HCT116 (cell line): ENCODE measurements at regions not wholly inside any gene's neighbourhood (a gene's known extent, or its start where the extent isn't known, plus 50 kb on each side); places are given as distances from the start of the nearest gene placed in this dataset.

Source experiments
- ATAC-seq: fragments of 200-7000 bp; cut with Tn5 transposase; 2 replicates; pipeline ENCODE4 v1.9.1; 2020; ENCODE audit warnings: mild to moderate bottlenecking, moderate library complexity
- BruUV-seq: library from RNA; stranded (reverse); fragments of 400-500 nt; replicated peaks from 2 replicates; lab custom pipeline; 2021; lab: Mats Ljungman, UMichigan
- CTCF ChIA-PET: fragments of 300-600 bp; sonication (Branson Sonifier 250); formaldehyde crosslinking; loops from one replicate; lab custom pipeline; 2021; ENCODE audit warnings: antibody characterized with exemption; lab: Charles Lee
- POLR2A ChIA-PET: fragments of 300-600, 350-600 bp; sonication (Branson Sonifier 250); formaldehyde crosslinking; loops from one replicate; lab custom pipeline; 2021; ENCODE audit warnings: antibody characterized with exemption; lab: Charles Lee
- RAD21 ChIA-PET, 2 experiments: fragments of 300-600 bp; sonication (Branson Sonifier 250); formaldehyde crosslinking; loops; one replicate each; lab custom pipeline; 2023; ENCODE audit warnings: low total read pairs in 2 of 2; ENCODE audit not compliant: uncharacterized antibody in 2 of 2, unreplicated experiment in 2 of 2, low non-redundant PET in 1 of 2; lab: Charles Lee
- DNase-seq: peaks from one replicate; pipeline ENCODE4 v3.0.0-alpha.2; 2010; ENCODE audit warnings: low read depth, low spot score
- H2AFZ ChIP-seq: fragments of 200-600 bp; shearing (Covaris generic), sonication (generic); 2 replicates; pipeline ENCODE4 v1.6.1; 2017; ENCODE audit warnings: low read depth, mixed run types, mixed read lengths, antibody characterized with exemption, low read length; ENCODE audit not compliant: poor library complexity, severe bottlenecking
- H3K27ac ChIP-seq: 2 replicates; pipeline ENCODE4 v1.5.1; 2012; ENCODE audit warnings: low read depth, low read length
- H3K27me3 ChIP-seq: fragments of 200-600 bp; sonication (generic); 2 replicates; pipeline ENCODE4 v1.6.1; 2016; ENCODE audit warnings: mixed run types, low read length, mixed read lengths; ENCODE audit not compliant: insufficient read depth
- H3K36me3 ChIP-seq, 2 experiments: fragments of 200-500 bp in 1 of 2; fragments of 200-600 bp in 1 of 2; sonication (Bioruptor generic) in 1 of 2; sonication (generic) in 1 of 2; 2 replicates each; pipeline versions ENCODE4 v1.5.1 to v1.6.1; 2014 to 2016; ENCODE audit warnings: low read length in 2 of 2, inconsistent platforms in 1 of 2, mixed read lengths in 1 of 2, mixed run types in 1 of 2; ENCODE audit not compliant: insufficient read depth in 2 of 2, control insufficient read depth in 1 of 2
- H3K4me1 ChIP-seq, 2 experiments: fragments of 200-600 bp in 1 of 2; sonication (generic) in 1 of 2; 2 replicates each; pipeline versions ENCODE4 v1.5.1 to v1.6.1; 2012 to 2017; ENCODE audit warnings: low read length in 2 of 2, inconsistent platforms in 1 of 2, mild to moderate bottlenecking in 1 of 2, mixed read lengths in 1 of 2, mixed run types in 1 of 2, moderate library complexity in 1 of 2; ENCODE audit not compliant: insufficient read depth in 2 of 2, control insufficient read depth in 1 of 2
- H3K4me2 ChIP-seq: fragments of 200-600 bp; sonication (generic); 2 replicates; pipeline ENCODE4 v1.6.1; 2017; ENCODE audit warnings: mixed run types, low read length, mixed read lengths
- H3K4me3 ChIP-seq, 2 experiments: fragments of 200-600 bp in 1 of 2; sonication (generic) in 1 of 2; replicated peaks in 1 of 2; 2 replicates each; pipeline ENCODE4 v1.5.1; 2011 to 2016; ENCODE audit warnings: low read length in 2 of 2, control low read depth in 1 of 2, low read depth in 1 of 2, mild to moderate bottlenecking in 1 of 2, mixed read lengths in 1 of 2, mixed run types in 1 of 2
- H3K79me2 ChIP-seq: fragments of 200-600 bp; sonication (generic); 2 replicates; pipeline ENCODE4 v1.6.1; 2017; ENCODE audit warnings: mild to moderate bottlenecking, mixed run types, low read length, moderate library complexity, mixed read lengths; ENCODE audit not compliant: insufficient read depth
- H3K9ac ChIP-seq: fragments of 200-600 bp; sonication (generic); 2 replicates; pipeline ENCODE4 v1.6.1; 2016; ENCODE audit warnings: low read length, mixed read lengths
- H3K9me2 ChIP-seq: fragments of 200-600 bp; sonication (generic), shearing (Covaris generic); 2 replicates; pipeline ENCODE4 v1.6.1; 2017; ENCODE audit warnings: mixed run types, mild to moderate bottlenecking, moderate library complexity; ENCODE audit not compliant: insufficient read depth
- H3K9me3 ChIP-seq, 2 experiments: fragments of 200-500 bp in 1 of 2; fragments of 200-600 bp in 1 of 2; sonication (Bioruptor generic) in 1 of 2; sonication (generic) in 1 of 2; 2 replicates each; pipeline ENCODE4 v1.6.1; 2014 to 2017; ENCODE audit warnings: low read length in 2 of 2, mixed read lengths in 2 of 2, inconsistent platforms in 1 of 2, low read depth in 1 of 2, mild to moderate bottlenecking in 1 of 2, mixed run types in 1 of 2, moderate library complexity in 1 of 2; ENCODE audit not compliant: control insufficient read depth in 1 of 2, insufficient read depth in 1 of 2
- H4K20me1 ChIP-seq: fragments of 200-600 bp; sonication (generic), shearing (Covaris generic); 2 replicates; pipeline ENCODE4 v1.6.1; 2017; ENCODE audit warnings: mixed run types, mild to moderate bottlenecking, moderate library complexity; ENCODE audit not compliant: insufficient read depth
- ATF3 ChIP-seq: IDR thresholded peaks from 2 replicates; pipeline ENCODE4 v1.6.1; 2012
- CBX3 ChIP-seq: IDR thresholded peaks from 2 replicates; pipeline ENCODE4 v1.6.1; 2012; ENCODE audit warnings: low read depth
- CEBPB ChIP-seq: IDR thresholded peaks from 2 replicates; pipeline ENCODE4 v1.6.1; 2012; ENCODE audit warnings: low read depth
- EGR1 ChIP-seq: IDR thresholded peaks from 2 replicates; pipeline ENCODE4 v1.6.1; 2012; ENCODE audit warnings: low read depth
- ELF1 ChIP-seq: IDR thresholded peaks from 2 replicates; pipeline ENCODE4 v1.6.1; 2012; ENCODE audit warnings: low read depth, borderline replicate concordance
- EZH2 ChIP-seq: fragments of 200-600 bp; sonication (generic); IDR thresholded peaks from 2 replicates; pipeline ENCODE4 v1.6.1; 2017; ENCODE audit warnings: antibody characterized with exemption, mixed run types
- EZH2phosphoT487 ChIP-seq: fragments of 200-600 bp; IDR thresholded peaks from 2 replicates; pipeline ENCODE4 v1.6.1; 2018; ENCODE audit warnings: antibody characterized with exemption, borderline replicate concordance
- POLR2A ChIP-seq: IDR thresholded peaks from 2 replicates; pipeline ENCODE4 v1.7.0; 2011; ENCODE audit warnings: borderline replicate concordance; ENCODE audit not compliant: insufficient read depth, insufficient read length; ENCODE audit errors: extremely low read depth
- POLR2AphosphoS5 ChIP-seq: IDR thresholded peaks from 2 replicates; pipeline ENCODE4 v1.6.1; 2011; ENCODE audit warnings: mild to moderate bottlenecking, low read depth, low read length, moderate library complexity
- RAD21 ChIP-seq: IDR thresholded peaks from 2 replicates; pipeline ENCODE4 v1.6.1; 2012; ENCODE audit warnings: low read depth, mild to moderate bottlenecking
- SIN3A ChIP-seq: IDR thresholded peaks from 2 replicates; pipeline ENCODE4 v1.6.1; 2012; ENCODE audit warnings: low read depth
- SP1 ChIP-seq: IDR thresholded peaks from 2 replicates; pipeline ENCODE4 v1.6.1; 2012; ENCODE audit warnings: low read depth
- TCF7L2 ChIP-seq: IDR thresholded peaks from 2 replicates; pipeline ENCODE4 v1.7.0; 2011; ENCODE audit warnings: borderline replicate concordance, inconsistent platforms; ENCODE audit not compliant: insufficient read depth, insufficient read length; ENCODE audit errors: extremely low read depth
- YY1 ChIP-seq: IDR thresholded peaks from 2 replicates; pipeline ENCODE4 v1.6.1; 2011; ENCODE audit warnings: low read length, low read depth, moderate library complexity, mild to moderate bottlenecking; ENCODE audit not compliant: insufficient replicate concordance; ENCODE audit errors: extremely low read depth
- ZBTB33 ChIP-seq: IDR thresholded peaks from 2 replicates; pipeline ENCODE4 v1.6.1; 2011; ENCODE audit warnings: mild to moderate bottlenecking, low read length, moderate library complexity; ENCODE audit not compliant: insufficient replicate concordance; ENCODE audit errors: extremely low read depth
- ZFX ChIP-seq: fragments of 450-650 bp; IDR thresholded peaks from 2 replicates; pipeline ENCODE4 v1.6.1; 2017
- ZNF274 ChIP-seq: fragments of 200-500 bp; sonication (Bioruptor generic); IDR thresholded peaks from 2 replicates; pipeline ENCODE4 v1.6.1; 2014; ENCODE audit warnings: mild to moderate bottlenecking, low read depth, low read length, inconsistent platforms
- intact Hi-C: fragments of 100-400 bp; cut with micrococcal nuclease; formaldehyde crosslinking; loops from 2 replicates; pipeline ENCODE4 v1.10.0; 2022
- TF ChIP-seq, protein P1 (sequence below): IDR thresholded peaks from 2 replicates; pipeline ENCODE4 v1.6.1; 2012; ENCODE audit warnings: low read depth

- TF ChIP-seq ZBTB33 (no peak), EGR1 (no peak), TCF7L2 (no peak), YY1 (no peak), ZFX (no peak), CEBPB (no peak), POLR2A (no peak)
- TF ChIP-seq, all 23 proteins: peak for 0
These were observed 280.5 kb downstream of the PLPP3 start (continued) for GRCh38 chr1:56298866-56299265.

DNA sequence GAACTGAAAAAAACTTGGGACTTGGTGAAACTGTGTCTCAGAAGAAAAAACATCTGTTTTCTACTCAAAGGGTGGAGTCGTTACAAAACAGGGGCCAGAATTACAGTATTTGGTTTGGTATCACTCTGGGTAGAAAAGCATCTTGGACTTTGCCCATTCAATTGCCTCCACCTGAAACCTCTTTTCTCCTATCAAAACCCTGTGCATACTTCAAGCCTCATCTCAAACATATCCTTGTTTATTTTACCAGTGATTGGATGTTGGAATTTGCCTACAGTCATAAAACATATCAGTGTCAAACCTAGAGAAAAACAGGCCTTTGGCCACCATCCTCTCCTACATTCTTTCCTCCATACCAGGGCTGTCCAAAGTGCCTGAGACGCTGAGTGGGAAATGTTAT, 281.5 kb downstream of the PLPP3 start:
- H3K4me3 ChIP-seq: no peak overlapping the region
- no peaks in the 10 kb centered on the region for H4K20me1 ChIP-seq
- CTCF ChIA-PET: no interaction called here
- H2AFZ ChIP-seq: no peak overlapping the region
- intact Hi-C loops: no loop called here
- no peak for TF ChIP-seq EZH2phosphoT487
- TF ChIP-seq ZNF274: no peak
- no peak for TF ChIP-seq CEBPB
- TF ChIP-seq RAD21: no peak
- no peak for TF ChIP-seq ATF3
- no peak for TF ChIP-seq POLR2A
- no peak for TF ChIP-seq SIN3A
- no peak for TF ChIP-seq ZFX
- TF ChIP-seq CBX3: no peak
- TF ChIP-seq SP1: no peak
- no peak for TF ChIP-seq POLR2AphosphoS5
- no peak for TF ChIP-seq YY1
- TF ChIP-seq, protein P1, sequence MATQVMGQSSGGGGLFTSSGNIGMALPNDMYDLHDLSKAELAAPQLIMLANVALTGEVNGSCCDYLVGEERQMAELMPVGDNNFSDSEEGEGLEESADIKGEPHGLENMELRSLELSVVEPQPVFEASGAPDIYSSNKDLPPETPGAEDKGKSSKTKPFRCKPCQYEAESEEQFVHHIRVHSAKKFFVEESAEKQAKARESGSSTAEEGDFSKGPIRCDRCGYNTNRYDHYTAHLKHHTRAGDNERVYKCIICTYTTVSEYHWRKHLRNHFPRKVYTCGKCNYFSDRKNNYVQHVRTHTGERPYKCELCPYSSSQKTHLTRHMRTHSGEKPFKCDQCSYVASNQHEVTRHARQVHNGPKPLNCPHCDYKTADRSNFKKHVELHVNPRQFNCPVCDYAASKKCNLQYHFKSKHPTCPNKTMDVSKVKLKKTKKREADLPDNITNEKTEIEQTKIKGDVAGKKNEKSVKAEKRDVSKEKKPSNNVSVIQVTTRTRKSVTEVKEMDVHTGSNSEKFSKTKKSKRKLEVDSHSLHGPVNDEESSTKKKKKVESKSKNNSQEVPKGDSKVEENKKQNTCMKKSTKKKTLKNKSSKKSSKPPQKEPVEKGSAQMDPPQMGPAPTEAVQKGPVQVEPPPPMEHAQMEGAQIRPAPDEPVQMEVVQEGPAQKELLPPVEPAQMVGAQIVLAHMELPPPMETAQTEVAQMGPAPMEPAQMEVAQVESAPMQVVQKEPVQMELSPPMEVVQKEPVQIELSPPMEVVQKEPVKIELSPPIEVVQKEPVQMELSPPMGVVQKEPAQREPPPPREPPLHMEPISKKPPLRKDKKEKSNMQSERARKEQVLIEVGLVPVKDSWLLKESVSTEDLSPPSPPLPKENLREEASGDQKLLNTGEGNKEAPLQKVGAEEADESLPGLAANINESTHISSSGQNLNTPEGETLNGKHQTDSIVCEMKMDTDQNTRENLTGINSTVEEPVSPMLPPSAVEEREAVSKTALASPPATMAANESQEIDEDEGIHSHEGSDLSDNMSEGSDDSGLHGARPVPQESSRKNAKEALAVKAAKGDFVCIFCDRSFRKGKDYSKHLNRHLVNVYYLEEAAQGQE: no peak
- TF ChIP-seq EZH2: no peak
- no peak for TF ChIP-seq ELF1
- no peaks in the 10 kb centered on the region for H3K27me3 ChIP-seq
- no peak overlapping the region for H3K9ac ChIP-seq
- H3K36me3 ChIP-seq: no peaks in the 10 kb centered on the region
- no peaks in the 10 kb centered on the region for H3K79me2 ChIP-seq
- H3K4me1 ChIP-seq: no peaks in the 10 kb centered on the region
- RAD21 ChIA-PET: no interaction called here
- DNase-seq (no peak), ATAC-seq (no peak)
- POLR2A ChIA-PET: no interaction called here
- no TSS peak for BruUV-seq
- no peak overlapping the region for H3K4me2 ChIP-seq
- no peak overlapping the region for H3K27ac ChIP-seq
- no peaks in the 10 kb centered on the region for H3K9me3 ChIP-seq
- H3K9me2 ChIP-seq: no peaks in the 10 kb centered on the region
